ENCODE measurements at regions not wholly inside any gene's neighbourhood (a gene's known extent, or its start where the extent isn't known, plus 50 kb on each side); places are given as distances from the start of the nearest gene placed in this dataset.

- DNase-seq (ENCODE audit: low read depth, low spot score): no peak
- RAD21 ChIA-PET (ENCODE audit: unreplicated experiment): no interaction called here
- Histone ChIP-seq H3K9ac (ENCODE audit: control insufficient read depth, insufficient read depth, low read length) (no peak overlapping the region), H4K20me1 (ENCODE audit: control insufficient read depth, insufficient read depth) (no peaks in the 10 kb centered on the region), H3K4me2 (ENCODE audit: control insufficient read depth, insufficient read depth) (no peak overlapping the region), H3K9me3 (replicated peaks; ENCODE audit: control insufficient read depth, insufficient read depth, low read length) (no peaks in the 10 kb centered on the region; the same call in 2 of the 3 replicates), H3K4me1 (ENCODE audit: control insufficient read depth, insufficient read depth, low read length) (no peaks in the 10 kb centered on the region), H3K36me3 (ENCODE audit: control insufficient read depth in 2 of 2, insufficient read depth in 2 of 2, low read length in 1 of 2) (no peaks in the 10 kb centered on the region), H3K27me3 (replicated peaks in 1 of 2; ENCODE audit: control insufficient read depth in 2 of 2, insufficient read depth in 2 of 2, low read length in 1 of 2) (peaks cover 2% of the 10 kb centered on the region in 2 experiments; a peak in 2 of 4 replicates), H3K27ac (ENCODE audit: control insufficient read depth, insufficient read depth) (no peak overlapping the region), H3K4me3 (no peak overlapping the region), H3K79me2 (ENCODE audit: control insufficient read depth, insufficient read depth, low read length) (no peaks in the 10 kb centered on the region), H2AFZ (ENCODE audit: control insufficient read depth, low read depth, low read length) (no peak overlapping the region)
- intact Hi-C loops (cut with micrococcal nuclease; ENCODE audit: unreplicated experiment) (no loop called here), in situ Hi-C loops (cut with MboI) (no loop called here)
- no peak for FAIRE-seq
- SMC1A ChIA-PET (ENCODE audit: uncharacterized antibody, unreplicated experiment): no interaction called here
- BruUV-seq (replicated peaks): no TSS peak
- TF ChIP-seq ATF2 (IDR thresholded peaks at IDR 0.05; ENCODE audit: low read length) (no peak), POLR2AphosphoS5 (IDR thresholded peaks at IDR 0.05; ENCODE audit: low read length) (no peak), TCF3 (IDR thresholded peaks at IDR 0.05; ENCODE audit: borderline replicate concordance, insufficient read depth, low read depth, low read length) (no peak)
- POLR2A ChIA-PET: no interaction called here
- CTCF ChIA-PET: no interaction called here
- no peak for ATAC-seq
- 0% methylated on average over 1 of the region's 1 CpG for WGBS (ENCODE audit: insufficient coverage, insufficient replicate concordance, low lambda C conversion rate, missing lambda C conversion rate)
These were observed 98.9 kb downstream of the TRIM29 start for GRCh38 chr11:120039039-120039438.

GRCh38 chr11:120037111-120037510, 100.8 kb downstream of the TRIM29 start:
- ATAC-seq (no peak), FAIRE-seq (no peak), DNase-seq (ENCODE audit: low read depth, low spot score) (no peak)
- Histone ChIP-seq H3K27ac (ENCODE audit: control insufficient read depth, insufficient read depth) (no peak overlapping the region), H3K4me1 (ENCODE audit: control insufficient read depth, insufficient read depth, low read length) (no peaks in the 10 kb centered on the region), H3K4me3 (no peak overlapping the region), H3K79me2 (ENCODE audit: control insufficient read depth, insufficient read depth, low read length) (no peaks in the 10 kb centered on the region), H3K9ac (ENCODE audit: control insufficient read depth, insufficient read depth, low read length) (no peak overlapping the region), H3K27me3 (replicated peaks in 1 of 2; ENCODE audit: control insufficient read depth in 2 of 2, insufficient read depth in 2 of 2, low read length in 1 of 2) (no peaks in the 10 kb centered on the region; a peak in 1 of 4 replicates), H3K9me3 (replicated peaks; ENCODE audit: control insufficient read depth, insufficient read depth, low read length) (no peaks in the 10 kb centered on the region; the same call in 2 of the 3 replicates), H2AFZ (ENCODE audit: control insufficient read depth, low read depth, low read length) (no peak overlapping the region), H3K36me3 (ENCODE audit: control insufficient read depth in 2 of 2, insufficient read depth in 2 of 2, low read length in 1 of 2) (no peaks in the 10 kb centered on the region), H3K4me2 (ENCODE audit: control insufficient read depth, insufficient read depth) (no peak overlapping the region), H4K20me1 (ENCODE audit: control insufficient read depth, insufficient read depth) (no peaks in the 10 kb centered on the region)
- TF ChIP-seq USF2 (IDR thresholded peaks at IDR 0.05; ENCODE audit: borderline replicate concordance, low read depth, low read length) (no peak), NR2C2 (IDR thresholded peaks at IDR 0.05; ENCODE audit: borderline replicate concordance, control insufficient read depth, insufficient read length, low read depth) (no peak), CHD2 (IDR thresholded peaks at IDR 0.05; ENCODE audit: borderline replicate concordance, low read depth, low read length) (no peak), MYC (IDR thresholded peaks at IDR 0.05; ENCODE audit: insufficient read depth, insufficient read length, insufficient replicate concordance, low read length, severe bottlenecking) (no peak), IKZF2 (IDR thresholded peaks at IDR 0.05) (no peak), DPF2 (IDR thresholded peaks at IDR 0.05) (no peak), CEBPB (IDR thresholded peaks at IDR 0.05; ENCODE audit: borderline replicate concordance in 1 of 2, low read depth in 2 of 2, low read length in 2 of 2) (no peak), SUZ12 (IDR thresholded peaks at IDR 0.05; ENCODE audit: unreplicated experiment) (no peak), MAX (IDR thresholded peaks at IDR 0.05; ENCODE audit: low read depth, low read length) (no peak), ZNF24 (IDR thresholded peaks at IDR 0.05) (no peak), ZZZ3 (IDR thresholded peaks at IDR 0.05; ENCODE audit: control insufficient read depth, insufficient read length, low read depth) (no peak), KLF5 (IDR thresholded peaks at IDR 0.05; ENCODE audit: partially characterized antibody) (no peak), FOS (IDR thresholded peaks at IDR 0.05; ENCODE audit: borderline replicate concordance, extremely low read depth, insufficient read length) (no peak)
- no TSS peak for BruUV-seq (replicated peaks)
- ChIA-PET RAD21 (ENCODE audit: unreplicated experiment) (no interaction called here), CTCF (no interaction called here), SMC1A (ENCODE audit: uncharacterized antibody, unreplicated experiment) (no interaction called here), POLR2A (interaction anchor here (0.7 kb wide), 1 partner anchor 21 kb away, joined by 4 read pairs; no protein-coding TSS in a partner anchor)
- intact Hi-C loops (cut with micrococcal nuclease; ENCODE audit: unreplicated experiment): no loop called here
- in situ Hi-C loops (cut with MboI): no loop called here
- WGBS (ENCODE audit: insufficient coverage, insufficient replicate concordance, low lambda C conversion rate, missing lambda C conversion rate): 0% methylated on average over 3 of the region's 3 CpGs
